HG02588 (cell line): ENCODE measurements at regions not wholly inside any gene's neighbourhood (a gene's known extent, or its start where the extent isn't known, plus 50 kb on each side); places are given as distances from the start of the nearest gene placed in this dataset.

Source experiments
- ATAC-seq: cut with Tn5 transposase; IDR thresholded peaks from one replicate; pipeline ENCODE4 v1.9.1; 2021; ENCODE audit warnings: mild to moderate bottlenecking, moderate library complexity; ENCODE audit not compliant: unreplicated experiment

DNA sequence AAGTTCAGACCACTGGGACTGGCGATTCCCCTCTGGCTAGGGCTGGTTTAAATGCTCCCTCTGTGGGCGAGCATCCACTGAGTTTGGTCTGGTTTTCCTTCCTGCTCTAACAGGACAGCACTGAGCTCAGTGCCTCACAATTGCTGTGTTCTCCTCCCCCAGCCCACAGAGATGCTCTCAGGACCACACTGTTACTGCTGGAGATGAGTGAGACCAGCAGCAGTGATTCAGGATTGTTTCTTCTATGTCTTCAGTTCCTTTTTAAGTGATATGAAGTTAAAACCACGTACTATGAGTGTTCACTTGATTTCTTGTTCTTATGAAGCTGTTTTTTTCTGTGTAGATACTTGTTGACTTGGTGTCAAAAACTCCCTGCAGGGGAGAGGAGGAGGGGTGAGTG lies 180.4 kb upstream of the COL8A1 start:
- no peak for ATAC-seq

DNA sequence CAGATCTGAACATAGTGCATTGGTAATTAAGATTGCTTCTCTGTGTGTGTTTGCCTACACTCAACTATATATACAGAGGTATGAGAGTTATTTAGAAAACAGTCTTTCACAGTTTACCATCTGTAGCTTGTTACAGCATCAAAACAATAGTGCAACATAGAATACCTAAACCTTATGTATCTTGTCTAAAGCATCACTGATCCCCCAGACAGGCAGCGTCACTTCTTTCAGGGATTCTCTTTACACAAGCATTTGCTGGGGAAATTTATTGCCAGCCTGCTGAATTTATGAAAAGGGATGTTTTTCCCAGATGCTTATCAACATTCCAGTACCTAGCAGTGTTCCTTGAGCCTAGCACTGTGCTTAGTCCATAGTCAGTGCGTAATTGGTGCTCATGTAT lies 195.8 kb upstream of the COL8A1 start:
- ATAC-seq = no peak

DNA sequence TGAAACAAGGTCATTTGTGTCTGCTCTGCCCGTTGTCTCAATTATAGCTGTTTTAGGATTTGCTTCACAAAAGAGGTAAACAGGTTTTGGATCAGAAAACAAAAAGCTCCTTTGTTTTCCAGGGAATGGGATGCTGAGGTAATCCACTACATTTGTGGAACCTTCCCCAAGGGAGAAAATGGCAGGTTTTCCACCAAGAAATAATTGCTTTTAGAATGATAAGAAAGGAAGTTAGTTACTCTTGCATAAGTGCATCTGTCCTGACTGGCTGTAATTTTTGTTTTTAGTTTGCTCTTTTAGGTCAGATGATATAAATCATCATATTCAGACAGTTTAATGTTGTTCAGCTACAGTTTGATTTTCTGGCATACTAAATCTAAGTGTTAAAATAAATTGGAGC lies 198.5 kb upstream of the COL8A1 start:
- no peak for ATAC-seq

DNA sequence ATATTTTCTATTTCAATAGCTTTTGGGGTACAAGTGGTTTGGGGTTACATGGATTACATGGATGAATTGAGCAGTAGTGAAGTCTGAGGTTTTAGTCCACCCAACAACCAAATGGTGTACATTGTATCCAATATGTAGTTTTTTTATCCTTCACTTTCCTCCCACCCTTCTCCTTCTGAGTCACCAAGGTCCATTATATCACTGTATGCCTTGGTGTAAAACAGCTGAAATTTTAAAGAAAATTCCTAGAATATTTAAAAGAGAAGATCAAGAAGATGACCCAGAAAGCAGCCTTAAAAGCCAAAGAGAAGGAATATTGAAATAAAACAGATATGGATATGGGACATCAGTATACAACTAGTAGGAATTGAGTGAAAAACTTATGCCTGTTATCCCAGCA lies 204.2 kb upstream of the COL8A1 start:
- ATAC-seq = no peak

DNA sequence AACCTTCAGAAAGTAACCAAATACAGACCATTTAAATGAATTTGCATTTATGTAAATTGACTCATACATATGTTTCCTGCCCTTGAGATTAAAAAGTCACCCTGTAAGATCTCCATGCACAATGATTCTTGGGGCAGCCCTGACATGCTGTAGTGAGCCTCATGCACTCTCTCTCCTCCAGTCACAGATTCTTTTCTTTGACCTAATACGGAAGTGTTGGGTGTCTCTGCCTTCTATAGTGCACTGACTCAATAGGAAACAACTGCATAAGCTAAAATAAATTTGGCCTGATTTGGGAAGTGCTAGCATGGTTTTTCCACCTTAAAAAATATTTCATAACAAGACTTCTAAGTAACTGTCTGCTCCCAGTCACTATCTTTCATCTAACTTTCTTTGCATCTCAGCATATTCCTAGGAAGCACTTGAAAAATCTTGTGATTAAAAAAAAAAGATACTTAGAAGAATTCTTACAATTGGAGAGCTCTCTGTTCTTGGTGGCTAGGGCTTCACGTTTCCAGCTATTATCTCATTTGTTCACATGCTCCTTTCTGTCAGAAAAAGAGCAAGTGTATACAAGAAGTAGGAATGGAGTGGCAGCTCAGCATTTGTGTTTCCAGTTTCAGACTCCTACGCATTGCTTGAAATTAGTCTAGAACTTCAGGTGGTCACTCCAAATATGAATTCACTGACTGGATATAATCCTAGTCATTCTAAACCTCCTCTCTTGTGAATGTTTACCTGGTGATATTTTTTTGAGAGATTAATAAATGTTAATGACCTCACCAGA lies 207.9 kb upstream of the COL8A1 start:
- ATAC-seq = peak; percentile 75

DNA sequence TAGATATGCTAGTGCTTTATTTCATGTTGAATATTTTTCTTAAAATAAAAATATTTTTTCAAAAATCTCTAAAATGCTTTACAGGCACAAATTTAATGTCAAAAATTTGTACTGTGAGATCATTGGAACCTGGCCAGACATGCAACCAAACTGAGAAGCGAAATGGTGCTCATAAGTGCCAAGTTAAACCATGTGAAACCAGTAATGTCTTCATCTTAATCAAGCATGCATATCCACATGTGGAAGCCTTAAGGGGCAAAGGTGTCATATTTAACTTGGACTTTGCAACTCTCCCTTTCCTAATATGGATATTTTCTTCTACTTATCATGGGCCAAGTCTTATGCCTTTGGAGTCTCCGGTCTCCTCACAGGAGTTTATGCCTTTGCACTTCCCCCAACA lies 208.9 kb upstream of the COL8A1 start:
- no peak for ATAC-seq

DNA sequence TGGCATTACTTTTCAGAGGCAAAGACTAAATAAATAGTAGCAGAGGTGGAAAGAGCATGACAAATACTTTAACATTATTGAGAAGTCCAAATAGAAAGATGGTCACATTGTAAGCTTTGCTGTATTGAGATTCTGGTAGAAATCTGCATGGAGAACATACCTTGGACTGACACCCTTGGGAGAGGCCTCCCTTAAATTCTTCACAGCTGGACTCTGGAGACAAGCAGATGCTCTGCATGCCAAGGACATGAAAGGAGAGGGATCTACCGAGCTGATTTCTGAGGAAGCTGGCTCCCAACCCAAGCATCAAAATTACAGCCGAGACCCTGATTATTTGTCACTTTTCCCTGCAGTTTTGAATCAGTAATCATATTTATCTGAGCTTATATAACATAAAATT lies 212.5 kb upstream of the COL8A1 start:
- ATAC-seq = no peak

DNA sequence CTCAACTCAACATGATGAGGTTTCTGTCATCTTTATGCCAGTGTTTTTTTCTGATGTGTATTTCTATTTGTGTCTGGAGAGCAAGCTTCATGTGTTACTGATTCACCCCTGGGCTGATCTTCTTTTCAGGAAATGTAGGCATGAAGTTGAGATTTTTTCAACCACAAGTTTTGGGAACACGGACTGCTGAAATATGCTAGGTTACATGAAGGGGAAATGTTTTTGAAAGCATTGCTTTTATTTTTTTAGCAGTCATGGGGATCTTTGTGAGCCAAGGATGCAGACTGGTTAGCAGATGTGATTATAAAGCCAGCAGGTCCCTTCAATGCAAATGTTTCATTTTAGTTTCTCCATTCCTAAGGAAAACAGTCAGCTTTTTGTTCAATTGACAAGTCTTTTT lies 219.3 kb upstream of the COL8A1 start:
- no peak for ATAC-seq

DNA sequence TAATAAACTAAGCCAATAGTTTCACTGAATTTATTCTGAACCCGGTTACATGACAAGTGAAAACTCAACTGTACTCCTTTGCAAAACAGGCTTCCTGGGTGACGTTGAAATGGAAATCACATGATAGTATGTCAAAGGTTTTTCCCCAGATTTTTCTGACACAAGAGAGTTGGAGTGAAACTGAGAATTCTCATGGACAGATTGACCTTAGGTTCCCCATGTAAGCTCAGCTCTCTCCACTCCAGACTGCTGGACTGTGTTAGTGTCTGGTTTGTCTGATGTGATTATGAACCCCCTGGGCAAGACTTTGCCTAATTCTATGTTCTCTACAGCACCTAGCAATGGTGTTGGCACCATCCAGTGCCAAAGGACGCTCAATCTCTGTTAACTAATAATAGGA lies 219.7 kb upstream of the COL8A1 start:
- peak; percentile 76 for ATAC-seq

DNA sequence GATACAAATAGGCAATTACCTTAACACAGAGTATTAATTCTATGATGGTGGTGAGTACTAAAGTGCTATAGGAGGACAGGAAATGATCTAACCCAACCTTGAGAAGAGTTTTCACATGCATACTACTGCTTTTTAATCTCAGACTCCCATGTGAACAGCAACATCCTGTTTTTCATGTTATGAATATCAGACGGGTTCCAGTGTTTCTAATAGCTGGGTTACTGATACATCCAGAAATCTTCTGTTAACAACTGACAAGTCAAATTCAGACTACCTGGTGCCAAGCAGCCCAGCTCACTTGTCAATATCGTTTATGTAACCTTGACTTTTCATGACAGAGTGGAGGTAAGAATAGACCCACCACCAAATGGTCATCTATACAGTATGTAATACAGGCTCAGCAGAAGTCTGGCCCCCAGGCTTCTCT lies 220.2 kb upstream of the COL8A1 start:
- peak; percentile 67 for ATAC-seq

DNA sequence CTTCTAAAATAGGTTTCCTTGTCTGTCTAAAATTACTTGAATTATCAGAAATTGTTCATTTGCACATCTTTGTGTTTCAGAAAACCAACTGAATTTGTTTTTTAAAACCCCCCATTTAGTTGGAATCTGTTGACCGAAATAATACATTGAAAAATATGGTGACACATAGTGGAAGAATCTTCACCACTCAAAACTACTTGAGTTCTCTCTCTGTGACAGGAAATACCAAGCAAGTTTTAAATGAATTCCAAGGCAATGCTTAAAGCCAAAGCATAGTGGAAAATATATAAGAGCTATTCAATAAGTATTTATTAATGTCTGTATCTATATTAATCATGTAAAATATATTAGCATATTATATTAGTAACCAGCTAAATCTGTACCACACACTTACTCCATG lies 224.9 kb upstream of the COL8A1 start:
- ATAC-seq = no peak

DNA sequence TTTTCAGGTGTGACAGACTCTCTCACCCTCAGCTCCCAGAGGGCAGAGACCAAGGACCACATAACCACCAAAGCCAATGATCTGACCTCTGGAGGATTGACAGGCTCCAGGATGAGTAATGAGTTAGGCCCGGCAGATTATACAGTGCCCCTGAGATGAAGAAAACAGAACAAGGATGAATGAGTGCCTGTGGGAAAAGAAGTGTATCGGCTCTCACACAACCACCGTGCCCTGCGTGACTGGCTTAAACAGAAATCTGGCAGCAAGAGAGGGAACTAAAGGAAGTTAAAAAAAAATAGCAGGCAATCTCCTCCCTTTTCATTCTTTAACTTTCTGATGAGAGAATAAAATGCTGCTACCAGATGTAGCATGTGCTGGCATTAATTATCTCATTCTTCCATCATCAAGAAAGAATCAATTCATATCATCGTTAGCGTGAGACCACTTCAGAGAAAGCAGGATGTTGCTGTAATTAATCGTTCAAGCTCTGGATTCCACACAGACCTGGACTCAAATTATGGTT lies 227.5 kb upstream of the COL8A1 start:
- peak; percentile 63 for ATAC-seq

DNA sequence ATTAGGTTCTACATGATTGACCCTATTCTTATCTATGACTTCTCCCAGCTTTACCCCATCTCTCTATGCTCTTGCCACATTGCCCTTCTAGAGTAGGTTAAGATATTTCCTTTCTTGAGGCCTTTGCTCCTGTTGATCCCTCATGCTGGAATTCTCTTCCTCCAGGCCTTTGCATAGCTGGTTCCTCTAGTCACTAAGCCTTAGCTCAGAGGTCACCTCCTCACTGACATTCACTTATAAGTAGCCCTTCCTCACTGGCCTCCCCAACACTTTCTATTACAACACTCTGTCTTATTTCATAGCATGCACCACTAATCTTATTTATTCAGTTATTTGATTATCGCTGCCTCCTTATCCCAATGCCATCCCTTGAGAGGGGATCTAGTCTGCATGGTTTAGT lies 228.4 kb upstream of the COL8A1 start:
- no peak for ATAC-seq

DNA sequence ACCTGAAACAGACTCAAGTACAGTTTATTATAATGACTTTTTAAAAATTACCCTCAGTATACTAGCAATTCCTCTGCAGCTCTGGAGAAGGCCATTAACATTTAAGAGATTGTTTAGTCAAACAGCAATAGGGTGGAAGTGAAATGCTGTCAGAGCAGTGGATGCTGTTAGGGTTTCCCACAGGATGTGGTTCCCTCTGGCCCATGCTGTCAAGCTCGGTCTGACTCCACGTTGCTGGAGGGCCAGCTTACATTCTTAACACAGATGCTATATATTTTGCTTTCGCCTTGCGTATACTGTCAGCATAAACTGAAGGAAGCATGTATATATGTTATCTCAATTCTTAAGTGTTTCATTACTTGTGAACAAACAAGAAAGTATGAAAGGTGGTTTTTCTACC lies 231.1 kb upstream of the COL8A1 start:
- no peak for ATAC-seq

DNA sequence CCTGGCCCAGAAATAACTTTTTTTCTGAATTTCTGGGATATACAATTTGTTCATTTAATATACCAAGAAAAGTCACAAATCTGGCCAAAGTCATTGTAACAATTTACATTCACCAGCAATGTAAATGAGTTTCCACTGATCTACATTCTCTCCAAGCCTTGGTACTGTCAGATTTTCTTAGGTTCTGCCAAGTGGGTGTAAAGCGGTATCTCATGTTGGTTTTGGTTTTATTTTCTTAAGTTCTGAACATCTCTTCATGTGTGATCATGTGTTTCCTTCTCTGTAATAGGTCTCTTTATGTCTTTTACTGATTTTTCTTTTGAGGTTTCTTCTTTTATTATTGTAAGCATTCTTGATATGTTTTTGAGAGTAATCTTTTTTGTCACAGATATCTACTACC lies 235.6 kb upstream of the COL8A1 start:
- no peak for ATAC-seq

DNA sequence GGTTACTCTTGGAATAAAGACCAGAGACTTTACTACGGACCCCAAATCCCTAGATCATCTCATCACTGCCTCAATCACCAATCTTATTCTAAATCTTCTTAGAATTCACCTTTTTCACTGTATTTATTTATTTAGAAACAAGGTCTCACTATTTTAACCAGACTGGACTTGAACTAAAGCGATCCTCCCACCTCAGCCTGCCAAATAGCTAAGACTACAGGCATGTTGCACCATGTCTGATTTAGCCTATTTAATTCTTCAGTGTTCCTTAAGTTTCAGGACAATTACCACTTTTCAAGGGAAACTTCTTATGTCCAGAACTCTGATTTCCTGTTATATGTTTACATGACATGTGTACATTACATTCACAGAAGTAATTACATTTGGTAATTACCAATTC lies 238.0 kb upstream of the COL8A1 start:
- ATAC-seq = no peak

DNA sequence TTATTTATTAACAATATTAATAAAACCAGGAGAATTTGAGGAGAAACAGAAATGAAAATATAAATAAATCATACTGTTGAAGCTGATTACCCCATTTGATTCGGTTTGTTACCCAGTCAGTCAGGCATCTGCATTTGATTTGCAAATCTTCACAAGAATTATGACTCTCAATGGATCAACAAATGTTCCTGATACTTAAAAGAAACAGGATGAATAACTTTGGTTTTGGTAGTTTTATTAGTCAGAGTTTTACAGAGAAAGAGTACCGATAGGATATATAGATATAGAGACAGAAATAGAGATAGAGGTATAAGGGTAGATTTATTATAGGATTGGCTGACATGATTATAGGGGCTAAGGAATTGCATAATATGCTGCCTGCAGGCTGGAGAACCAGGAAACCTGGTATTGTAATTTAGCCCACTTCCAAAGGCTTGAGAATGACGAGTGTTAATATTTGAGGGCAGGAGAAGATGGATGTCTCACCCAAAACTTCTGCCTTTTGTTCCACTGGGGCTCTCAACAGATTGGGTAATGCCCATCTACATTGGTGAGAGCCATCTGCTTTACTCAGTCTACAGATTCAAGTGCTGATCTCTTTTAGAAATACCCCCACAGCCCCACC lies 241.6 kb upstream of the COL8A1 start:
- no peak for ATAC-seq

DNA sequence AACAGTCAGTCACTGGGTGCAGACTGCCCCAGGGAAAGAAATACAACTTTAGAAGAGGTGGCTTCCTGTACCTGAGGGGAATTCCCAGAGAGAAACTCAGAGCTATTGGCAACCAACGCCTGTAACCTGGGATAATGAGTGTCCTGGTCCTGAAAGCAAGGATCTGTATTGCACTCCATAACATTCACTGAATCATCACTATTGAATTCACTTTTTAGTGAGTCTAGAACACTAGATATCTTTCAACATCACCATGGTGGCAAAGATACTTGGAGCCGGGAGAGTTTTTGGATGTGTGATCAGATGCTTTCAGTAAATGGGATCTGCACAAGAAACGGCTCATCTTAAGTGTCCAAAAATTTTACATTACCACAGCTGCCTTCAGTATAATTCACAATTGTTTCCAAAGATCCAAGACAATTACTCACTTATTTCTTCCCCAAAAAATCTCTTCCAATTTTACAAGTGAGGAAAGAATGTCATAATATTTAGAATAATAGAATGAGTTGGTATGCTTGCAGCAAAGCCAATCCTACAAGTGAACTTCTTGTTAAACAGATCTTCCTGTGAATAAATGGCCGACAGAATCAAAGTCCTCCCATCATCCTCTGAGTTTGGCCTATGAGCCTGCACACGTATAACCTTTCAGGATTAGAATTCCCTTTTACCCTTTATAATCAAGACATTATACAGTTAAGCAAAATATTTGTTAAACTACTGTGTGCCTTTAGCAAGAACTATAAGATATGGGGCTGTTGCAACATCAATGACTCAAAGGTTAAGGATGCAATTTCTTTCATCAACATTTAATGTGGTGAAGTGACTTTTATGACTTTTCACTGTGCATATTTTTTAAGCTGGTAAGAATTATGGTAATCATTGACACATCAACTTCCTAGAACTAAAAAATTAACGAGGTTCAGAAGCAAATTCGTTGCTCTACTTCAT lies 243.3 kb upstream of the COL8A1 start:
- ATAC-seq = no peak

DNA sequence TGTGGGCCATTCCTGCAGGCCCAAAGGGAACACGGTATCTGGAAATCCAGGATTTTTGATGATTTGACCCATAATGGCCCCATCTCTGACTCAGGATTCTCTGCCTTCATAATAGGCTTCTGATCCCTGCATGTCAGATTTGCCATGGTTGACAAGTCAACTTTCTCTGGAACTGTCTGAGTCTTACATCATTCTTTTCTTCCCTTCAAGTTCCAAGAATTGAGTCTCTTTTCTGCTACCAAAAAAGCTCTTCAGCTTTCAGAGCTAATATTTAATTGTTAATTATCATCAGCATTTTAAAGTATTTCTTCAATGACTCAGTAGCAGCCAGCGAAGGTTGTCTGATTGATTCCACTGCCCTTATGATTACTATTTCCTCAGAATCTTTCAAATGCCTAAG lies 244.4 kb upstream of the COL8A1 start:
- ATAC-seq = no peak

DNA sequence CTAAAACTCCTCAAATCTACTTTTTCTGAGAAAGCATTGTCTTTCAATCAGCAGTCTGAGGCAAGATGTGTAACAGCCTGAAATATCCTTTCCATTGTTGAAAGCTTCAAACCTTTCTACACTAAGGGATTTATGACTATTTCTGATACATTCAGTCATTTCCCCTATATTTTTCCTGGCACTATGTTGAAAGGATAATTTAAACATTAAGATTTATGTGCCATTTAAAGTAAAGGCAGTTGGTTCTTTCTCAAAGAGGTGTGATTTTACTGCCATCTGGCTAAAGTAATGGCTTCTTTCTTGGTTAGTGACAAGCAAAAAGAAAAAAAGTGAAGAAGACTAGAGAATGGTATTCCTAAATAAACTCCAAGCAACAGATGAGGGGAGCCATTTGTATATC lies 249.6 kb upstream of the COL8A1 start:
- ATAC-seq = no peak

DNA sequence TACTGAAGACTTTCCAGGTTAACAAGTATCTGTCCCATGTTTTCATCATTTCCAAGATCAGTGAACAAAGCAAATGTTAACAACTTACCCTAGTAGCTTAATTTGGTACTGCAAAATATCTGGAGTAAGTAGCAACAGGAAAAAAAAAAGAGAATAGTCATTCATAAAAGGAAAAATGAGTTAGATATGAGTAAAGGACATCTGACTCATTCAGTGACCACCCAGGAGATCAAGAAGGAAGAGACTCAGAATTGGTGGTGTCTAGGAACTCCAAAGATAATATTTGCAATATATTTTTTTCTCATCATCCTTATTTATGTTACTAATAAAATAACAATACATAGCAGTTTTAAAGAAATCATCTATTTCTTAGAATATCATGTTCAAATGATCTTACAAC lies 253.8 kb upstream of the COL8A1 start:
- ATAC-seq = no peak
